Glutamatergic neuron (in vitro differentiated cells): ENCODE measurements at regions not wholly inside any gene's neighbourhood (a gene's known extent, or its start where the extent isn't known, plus 50 kb on each side); places are given as distances from the start of the nearest gene placed in this dataset.

Source experiments
- DNase-seq: peaks from one replicate; pipeline ENCODE4 v3.0.0; 2022
- H3K27ac Mint-ChIP-seq: one replicate; pipeline ENCODE4 v1.8.0; 2020; ENCODE audit warnings: mild to moderate bottlenecking, mixed read lengths, inconsistent platforms; ENCODE audit not compliant: unreplicated experiment
- H3K27me3 Mint-ChIP-seq: one replicate; pipeline ENCODE4 v1.8.0; 2020; ENCODE audit warnings: mild to moderate bottlenecking, moderate library complexity, mixed read lengths, inconsistent platforms; ENCODE audit not compliant: unreplicated experiment
- H3K36me3 Mint-ChIP-seq: one replicate; pipeline ENCODE4 v1.8.0; 2020; ENCODE audit warnings: mild to moderate bottlenecking, mixed read lengths, inconsistent platforms; ENCODE audit not compliant: unreplicated experiment
- H3K4me1 Mint-ChIP-seq: one replicate; pipeline ENCODE4 v1.8.0; 2020; ENCODE audit warnings: mild to moderate bottlenecking, low read depth, mixed read lengths, inconsistent platforms; ENCODE audit not compliant: unreplicated experiment
- H3K4me3 Mint-ChIP-seq: one replicate; pipeline ENCODE4 v1.8.0; 2020; ENCODE audit warnings: mild to moderate bottlenecking, mixed read lengths, inconsistent platforms; ENCODE audit not compliant: unreplicated experiment
- H3K9me3 Mint-ChIP-seq: one replicate; pipeline ENCODE4 v1.8.0; 2020; ENCODE audit warnings: mild to moderate bottlenecking, moderate library complexity, mixed read lengths, inconsistent platforms; ENCODE audit not compliant: unreplicated experiment
- TF ChIP-seq, protein P1 (sequence below): fragments of 200-600 bp; sonication (generic); IDR thresholded peaks from one replicate; pipeline ENCODE4 v1.5.0; 2021; ENCODE audit not compliant: partially characterized antibody, unreplicated experiment

DNA sequence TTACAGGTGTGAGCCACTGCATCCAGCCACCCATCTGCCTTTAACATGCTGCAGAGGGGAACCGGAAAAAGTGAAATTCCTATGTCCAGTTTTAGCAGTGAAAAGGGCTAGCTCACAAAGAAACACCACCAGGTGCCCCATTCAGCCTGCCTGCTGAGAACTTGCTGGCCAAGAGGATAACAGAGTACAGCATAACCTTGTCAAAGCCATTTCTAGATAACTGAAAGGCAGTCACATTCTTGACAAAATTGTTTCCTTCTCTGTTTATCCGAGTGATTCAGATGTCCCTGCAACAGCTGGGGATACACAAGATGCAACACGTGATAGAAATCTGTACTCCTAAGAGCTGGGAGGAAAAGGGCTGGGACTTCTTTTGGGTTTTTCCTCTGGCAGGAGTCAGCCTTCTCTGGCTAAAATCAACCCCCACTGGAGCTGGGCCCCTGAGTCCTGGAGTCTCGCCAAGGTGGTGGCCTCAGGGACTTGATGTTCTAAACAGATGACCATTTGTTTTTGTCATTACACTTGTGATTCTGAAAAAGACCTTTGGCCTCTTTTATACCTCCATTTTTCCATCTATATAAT lies 505.4 kb downstream of the BCL11A start:
- DNase-seq: no peak
- H3K9me3 Mint-ChIP-seq: peaks cover 1% of the 10 kb centered on the region
- H3K36me3 Mint-ChIP-seq: no peaks in the 10 kb centered on the region
- TF ChIP-seq, protein P1, sequence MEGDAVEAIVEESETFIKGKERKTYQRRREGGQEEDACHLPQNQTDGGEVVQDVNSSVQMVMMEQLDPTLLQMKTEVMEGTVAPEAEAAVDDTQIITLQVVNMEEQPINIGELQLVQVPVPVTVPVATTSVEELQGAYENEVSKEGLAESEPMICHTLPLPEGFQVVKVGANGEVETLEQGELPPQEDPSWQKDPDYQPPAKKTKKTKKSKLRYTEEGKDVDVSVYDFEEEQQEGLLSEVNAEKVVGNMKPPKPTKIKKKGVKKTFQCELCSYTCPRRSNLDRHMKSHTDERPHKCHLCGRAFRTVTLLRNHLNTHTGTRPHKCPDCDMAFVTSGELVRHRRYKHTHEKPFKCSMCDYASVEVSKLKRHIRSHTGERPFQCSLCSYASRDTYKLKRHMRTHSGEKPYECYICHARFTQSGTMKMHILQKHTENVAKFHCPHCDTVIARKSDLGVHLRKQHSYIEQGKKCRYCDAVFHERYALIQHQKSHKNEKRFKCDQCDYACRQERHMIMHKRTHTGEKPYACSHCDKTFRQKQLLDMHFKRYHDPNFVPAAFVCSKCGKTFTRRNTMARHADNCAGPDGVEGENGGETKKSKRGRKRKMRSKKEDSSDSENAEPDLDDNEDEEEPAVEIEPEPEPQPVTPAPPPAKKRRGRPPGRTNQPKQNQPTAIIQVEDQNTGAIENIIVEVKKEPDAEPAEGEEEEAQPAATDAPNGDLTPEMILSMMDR: no peak
- H3K27ac Mint-ChIP-seq: no peak overlapping the region
- H3K27me3 Mint-ChIP-seq: no peaks in the 10 kb centered on the region
- no peak overlapping the region for H3K4me3 Mint-ChIP-seq
- H3K4me1 Mint-ChIP-seq: no peaks in the 10 kb centered on the region

DNA sequence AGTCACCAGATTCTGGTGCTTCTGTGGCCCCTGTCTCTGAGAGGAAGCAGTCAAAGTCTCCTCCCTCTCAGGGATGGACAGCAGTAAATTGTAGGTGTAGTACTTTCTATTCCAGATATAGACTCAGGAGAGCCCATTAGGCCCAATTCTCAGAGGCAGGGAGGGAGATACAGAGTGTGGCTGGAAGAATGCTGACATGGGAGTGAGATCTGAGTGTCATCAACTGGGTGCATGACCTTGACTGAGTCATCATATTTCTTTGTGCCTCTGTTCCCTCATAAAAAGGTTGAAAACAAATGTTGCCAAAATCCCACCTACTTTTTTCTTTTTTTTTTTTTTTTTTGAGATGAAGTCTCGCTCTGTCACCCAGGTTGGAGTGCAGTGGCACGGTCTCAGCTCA lies 506.1 kb downstream of the BCL11A start:
- Mint-ChIP-seq H3K4me1 (no peaks in the 10 kb centered on the region), H3K9me3 (peaks cover 1% of the 10 kb centered on the region), H3K27me3 (no peaks in the 10 kb centered on the region), H3K4me3 (no peak overlapping the region), H3K27ac (no peak overlapping the region), H3K36me3 (no peaks in the 10 kb centered on the region)
- DNase-seq: no peak
- TF ChIP-seq, protein P1: no peak

DNA sequence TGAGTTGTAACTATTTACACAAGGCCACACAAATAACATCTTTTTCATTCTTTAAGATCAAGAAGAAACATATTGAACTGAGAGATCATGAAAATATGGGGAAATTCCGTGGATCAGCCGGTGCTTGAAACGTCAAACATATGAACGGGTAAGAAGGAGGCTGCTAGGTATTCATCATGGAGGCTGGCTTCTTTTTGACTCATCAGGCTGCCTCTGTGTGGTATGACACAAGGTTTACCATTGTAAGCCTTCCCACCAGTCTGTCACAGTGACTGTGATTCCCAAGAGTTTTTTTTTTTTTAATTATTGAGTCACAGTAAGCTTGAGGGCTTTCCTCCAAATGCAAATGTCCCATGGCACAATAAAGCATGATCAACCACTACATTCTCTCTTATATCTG lies 506.9 kb downstream of the BCL11A start:
- no peak overlapping the region for H3K4me3 Mint-ChIP-seq
- no peaks in the 10 kb centered on the region for H3K36me3 Mint-ChIP-seq
- TF ChIP-seq, protein P1: no peak
- peaks cover 1% of the 10 kb centered on the region for H3K9me3 Mint-ChIP-seq
- H3K4me1 Mint-ChIP-seq: no peaks in the 10 kb centered on the region
- H3K27me3 Mint-ChIP-seq: no peaks in the 10 kb centered on the region
- H3K27ac Mint-ChIP-seq: no peak overlapping the region
- no peak for DNase-seq

DNA sequence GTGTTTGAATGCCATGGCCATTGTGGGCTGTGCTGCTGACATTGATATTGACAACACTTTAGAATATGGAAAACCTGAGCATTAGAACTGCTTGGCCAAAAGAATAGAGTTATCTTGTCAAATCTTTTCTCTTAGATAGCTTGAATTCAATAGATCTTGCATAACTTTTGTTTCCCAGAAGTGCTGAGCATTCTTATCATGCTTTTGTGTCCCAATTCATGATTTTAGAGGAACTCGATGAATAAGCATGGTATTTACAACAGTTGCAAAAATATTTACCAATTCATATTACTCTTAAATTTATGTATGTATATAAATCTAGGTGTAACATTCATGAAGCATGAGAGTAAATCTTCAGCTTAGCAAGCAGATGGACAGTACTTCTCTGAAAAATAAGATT lies 508.0 kb downstream of the BCL11A start:
- no peak for DNase-seq
- Mint-ChIP-seq H3K4me1 (no peaks in the 10 kb centered on the region), H3K27ac (no peak overlapping the region), H3K4me3 (no peak overlapping the region), H3K27me3 (no peaks in the 10 kb centered on the region), H3K9me3 (peaks cover 1% of the 10 kb centered on the region), H3K36me3 (no peaks in the 10 kb centered on the region)
- TF ChIP-seq, protein P1: no peak

DNA sequence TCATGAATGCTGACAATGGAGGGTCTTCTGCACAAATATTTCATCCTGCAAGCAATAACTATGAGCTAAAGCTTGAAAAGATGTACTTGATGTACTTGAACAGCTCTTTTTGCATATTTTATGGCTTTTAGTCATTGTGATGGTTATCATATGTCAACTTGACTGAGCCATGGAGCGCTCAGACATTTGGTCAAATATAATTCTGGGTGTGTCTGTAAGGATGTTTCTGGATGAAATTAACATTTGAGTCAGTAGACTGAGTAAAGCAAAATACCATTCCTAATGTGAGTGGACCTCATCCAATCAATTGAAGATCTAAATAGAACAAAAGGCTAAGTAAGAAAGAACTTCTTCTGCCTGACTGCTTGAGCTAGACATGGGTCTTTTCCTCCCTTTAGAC lies 509.0 kb downstream of the BCL11A start:
- no peaks in the 10 kb centered on the region for H3K27me3 Mint-ChIP-seq
- DNase-seq: no peak
- no peaks in the 10 kb centered on the region for H3K36me3 Mint-ChIP-seq
- no peak overlapping the region for H3K4me3 Mint-ChIP-seq
- no peaks in the 10 kb centered on the region for H3K4me1 Mint-ChIP-seq
- H3K9me3 Mint-ChIP-seq: no peaks in the 10 kb centered on the region
- TF ChIP-seq, protein P1: no peak
- no peak overlapping the region for H3K27ac Mint-ChIP-seq
